GM18951 (cell line): ENCODE measurements at regions not wholly inside any gene's neighbourhood (a gene's known extent, or its start where the extent isn't known, plus 50 kb on each side); places are given as distances from the start of the nearest gene placed in this dataset.

Source experiments
- POLR2A ChIP-seq: IDR thresholded peaks from 4 replicates; pipeline ENCODE4 v1.6.1; 2011; ENCODE audit warnings: mild to moderate bottlenecking; ENCODE audit not compliant: insufficient read length, insufficient read depth; ENCODE audit errors: extremely low read depth
- in situ Hi-C: fragments of 300-500 bp; cut with MboI; formaldehyde crosslinking; loops from one replicate; pipeline ENCODE4 v1.12.0; 2022; ENCODE audit warnings: low sequenced_read_pairs, mixed read lengths, inconsistent platforms; ENCODE audit not compliant: unreplicated experiment

DNA sequence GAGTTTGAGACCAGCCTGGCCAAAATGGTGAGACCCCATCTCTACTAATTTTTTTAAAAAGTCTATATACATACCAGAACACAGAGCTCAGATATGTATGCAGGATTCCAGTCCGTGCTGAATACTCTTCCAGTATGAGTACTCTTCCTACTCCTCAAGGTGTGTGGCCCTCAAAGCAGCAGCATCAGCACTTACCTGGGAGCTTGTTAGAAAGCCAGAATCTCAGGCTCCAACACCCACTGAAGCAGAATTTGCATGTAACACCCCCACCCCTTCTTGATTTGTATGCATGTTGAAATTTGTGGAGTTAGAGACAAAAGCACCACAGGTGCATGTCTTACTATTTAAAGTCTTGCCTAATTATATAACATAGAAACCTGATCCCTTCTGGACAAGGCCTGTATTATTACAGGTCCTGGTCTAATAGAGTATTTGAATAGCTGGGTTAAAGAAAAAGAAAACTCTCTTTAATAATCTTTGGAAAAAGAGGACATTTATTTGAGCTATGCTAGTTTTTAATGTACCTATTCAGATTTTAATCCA, 50.3 kb upstream of the NFE2L2 start:
- in situ Hi-C loops = no loop called here
- TF ChIP-seq POLR2A = no peak

DNA sequence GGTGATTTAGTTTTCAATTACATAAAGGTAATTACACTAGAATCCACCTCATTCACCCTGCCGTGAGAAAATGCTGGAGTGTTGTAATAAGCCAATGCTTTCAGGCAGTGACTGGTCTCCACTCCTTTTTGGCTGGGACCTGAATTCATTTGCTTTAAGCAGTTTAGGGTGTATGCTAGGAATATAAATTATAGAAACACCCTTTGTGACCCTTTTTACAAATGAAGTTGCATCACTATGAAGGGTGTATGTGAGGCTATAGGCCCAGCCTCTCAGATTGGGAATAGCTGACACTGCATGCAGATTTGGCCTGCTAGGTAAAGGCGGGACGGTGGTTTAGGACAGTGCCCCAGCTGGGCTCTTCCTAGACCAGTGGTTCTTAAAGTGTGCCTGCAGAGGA, 50.8 kb upstream of the NFE2L2 start:
- in situ Hi-C loops = no loop called here
- TF ChIP-seq POLR2A = no peak

DNA sequence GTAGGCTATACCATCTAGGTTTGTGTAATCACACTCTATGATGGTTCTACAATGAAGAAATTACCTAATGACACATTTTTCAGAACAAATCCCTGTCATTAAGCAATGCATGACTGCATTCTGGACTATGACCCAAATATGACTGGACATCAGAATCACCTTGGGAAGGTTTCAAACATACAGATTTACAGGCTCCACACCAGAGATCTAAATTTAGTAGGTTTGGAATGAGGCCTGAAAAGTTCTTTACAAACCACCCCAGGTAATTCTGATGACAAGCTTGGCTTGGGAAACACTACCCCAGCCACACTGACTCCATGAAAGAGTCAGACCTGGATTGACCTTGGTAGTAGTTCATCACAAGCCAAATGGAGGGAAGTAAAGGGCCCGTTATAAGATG, 52.2 kb upstream of the NFE2L2 start:
- in situ Hi-C loops = no loop called here
- no peak for TF ChIP-seq POLR2A

DNA sequence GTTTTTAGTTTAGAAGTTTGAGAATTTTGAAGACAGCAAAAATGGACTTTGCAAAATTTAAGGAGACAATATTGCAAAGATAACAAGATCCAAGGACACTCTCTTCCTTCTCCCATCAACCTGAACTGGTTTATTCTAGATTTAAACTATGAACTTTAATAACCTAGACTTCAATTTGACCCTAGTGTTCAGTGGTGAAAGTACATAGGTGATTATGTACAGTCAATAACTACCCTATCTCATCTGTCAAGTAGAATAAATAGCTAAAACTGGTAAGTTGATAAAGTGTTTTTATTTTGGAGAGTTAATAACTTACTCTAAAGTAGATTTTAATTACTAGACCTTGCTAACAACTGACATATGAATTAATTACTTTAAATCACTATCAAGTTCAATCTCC, 52.9 kb upstream of the NFE2L2 start:
- in situ Hi-C loops = no loop called here
- no peak for TF ChIP-seq POLR2A

DNA sequence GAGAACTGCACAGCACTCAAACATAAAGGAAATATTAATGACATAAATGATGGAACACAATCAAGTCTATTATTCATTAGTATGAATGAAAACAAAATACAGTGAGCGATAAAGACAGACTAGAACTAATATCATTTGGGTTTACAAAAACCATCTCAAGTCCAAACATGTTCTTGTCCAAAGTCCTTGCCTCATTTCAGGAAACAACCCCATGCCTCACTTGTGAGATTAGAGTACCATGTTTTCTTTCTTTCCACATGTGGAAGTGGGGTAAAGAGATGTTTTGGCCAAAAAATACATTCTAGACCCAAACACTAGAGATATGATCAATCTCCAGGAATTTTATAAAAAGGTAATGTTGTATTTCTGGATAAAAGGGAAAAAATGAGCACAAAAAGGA, 53.3 kb upstream of the NFE2L2 start:
- in situ Hi-C loops = no loop called here

DNA sequence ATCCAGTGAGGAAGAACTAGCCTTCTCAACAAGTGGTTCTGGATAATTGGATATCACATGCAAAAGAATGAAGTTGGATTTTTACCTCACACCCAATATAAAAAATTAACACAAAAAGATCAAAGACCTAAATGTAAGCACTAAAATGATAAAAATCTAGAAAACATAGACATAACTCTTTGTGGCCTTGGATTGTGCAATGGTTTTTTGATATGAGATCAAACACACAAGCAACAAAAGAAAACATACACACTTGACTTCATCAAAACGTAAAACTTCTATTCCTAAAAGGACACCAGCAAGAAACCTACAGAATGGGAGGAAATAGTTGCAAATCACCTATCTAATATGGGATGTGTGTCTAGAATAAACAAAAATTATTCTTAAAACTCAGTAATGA, 54.1 kb upstream of the NFE2L2 start:
- in situ Hi-C loops = no loop called here
- no peak for TF ChIP-seq POLR2A

More for the DNA sequence above, 53.3 kb upstream of the NFE2L2 start:
- TF ChIP-seq POLR2A = no peak

DNA sequence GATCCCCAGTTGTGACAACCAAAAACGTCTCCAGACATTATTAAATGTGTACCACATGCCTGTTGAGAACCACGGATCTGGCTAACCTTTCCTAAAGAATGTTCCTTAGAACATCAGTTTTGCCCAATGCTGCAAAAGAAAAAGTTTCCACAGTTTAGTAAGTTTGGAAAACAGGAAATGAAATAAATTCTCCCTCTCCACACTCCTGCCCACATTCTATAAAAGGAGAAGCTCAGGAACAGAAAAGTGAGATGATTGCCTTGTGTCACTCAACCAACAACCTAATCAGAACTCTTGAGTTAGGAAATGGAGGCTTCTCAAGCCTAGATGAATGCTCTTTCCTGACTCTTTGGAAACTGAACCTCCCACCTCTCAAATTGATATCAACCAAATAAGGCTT, 56.1 kb upstream of the NFE2L2 start:
- no peak for TF ChIP-seq POLR2A
- in situ Hi-C loops = loop anchor here (10.0 kb wide), 1 partner anchor 156 kb away; no protein-coding TSS in a partner anchor

DNA sequence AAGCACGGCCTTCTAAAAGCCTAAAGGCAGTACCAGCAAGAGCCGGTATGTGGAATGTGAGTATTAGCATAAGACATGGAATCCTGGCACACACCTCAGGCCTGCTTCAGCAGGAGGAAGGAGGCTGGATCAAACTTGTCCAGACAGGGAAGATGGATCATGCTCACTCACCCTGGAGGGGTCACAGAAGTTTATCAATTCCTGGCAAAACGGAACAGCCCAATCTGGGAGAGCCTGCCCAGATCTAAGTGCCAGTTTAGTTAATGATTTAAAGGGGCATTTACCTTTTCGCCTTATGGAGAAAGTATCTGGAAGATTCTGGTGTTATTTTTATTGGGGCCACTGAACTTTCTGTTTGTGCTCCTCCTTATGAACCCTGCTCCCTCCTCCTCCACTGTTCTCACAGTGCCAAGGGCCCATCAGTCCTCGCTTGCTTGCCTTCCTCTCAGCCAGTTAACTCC, 58.3 kb upstream of the NFE2L2 start:
- no peak for TF ChIP-seq POLR2A

DNA sequence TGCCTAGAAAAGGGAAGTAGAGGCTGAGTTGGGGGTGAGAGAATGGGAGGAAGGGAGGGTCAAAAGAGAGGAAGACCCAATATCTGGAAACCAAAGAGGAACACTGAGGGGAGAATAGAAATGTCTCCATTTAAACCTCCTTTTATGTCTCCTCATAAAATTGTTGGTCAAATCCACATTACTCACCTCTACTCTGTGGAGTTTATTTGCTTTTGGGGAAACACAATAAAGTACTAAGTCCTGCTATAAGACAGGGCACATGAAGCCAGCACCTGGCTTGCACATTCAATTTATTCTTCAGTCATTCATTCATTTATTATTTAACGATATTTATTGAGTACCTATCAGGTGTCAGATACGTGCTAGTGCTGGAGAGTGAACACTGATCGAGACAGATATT, 60.3 kb upstream of the NFE2L2 start:
- in situ Hi-C loops = loop anchor here (10.0 kb wide), 1 partner anchor 160 kb away; no protein-coding TSS in a partner anchor
- no peak for TF ChIP-seq POLR2A

More for the DNA sequence above, 58.3 kb upstream of the NFE2L2 start:
- in situ Hi-C loops = loop anchor here (10.0 kb wide), 1 partner anchor 158 kb away; no protein-coding TSS in a partner anchor

DNA sequence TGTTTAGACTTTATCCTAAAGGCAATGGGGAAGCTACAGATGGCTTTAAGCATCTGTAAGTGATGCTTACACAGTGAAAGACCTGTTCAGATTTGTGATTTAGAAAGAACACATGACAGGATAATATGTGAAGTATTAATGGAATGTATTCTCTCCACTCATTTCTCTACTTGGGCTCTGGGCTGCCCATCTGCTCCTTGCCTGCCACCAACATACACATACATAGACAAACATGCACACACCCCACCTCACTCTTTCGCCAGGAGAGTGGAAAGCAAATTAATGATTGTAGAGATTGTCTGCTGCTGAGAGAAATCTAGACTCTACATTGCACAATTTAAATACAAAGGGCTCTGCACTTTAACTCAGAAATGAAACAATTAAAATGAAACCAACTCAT, 61.0 kb upstream of the NFE2L2 start:
- no peak for TF ChIP-seq POLR2A
- in situ Hi-C loops = loop anchor here (10.0 kb wide), 1 partner anchor 161 kb away; no protein-coding TSS in a partner anchor

DNA sequence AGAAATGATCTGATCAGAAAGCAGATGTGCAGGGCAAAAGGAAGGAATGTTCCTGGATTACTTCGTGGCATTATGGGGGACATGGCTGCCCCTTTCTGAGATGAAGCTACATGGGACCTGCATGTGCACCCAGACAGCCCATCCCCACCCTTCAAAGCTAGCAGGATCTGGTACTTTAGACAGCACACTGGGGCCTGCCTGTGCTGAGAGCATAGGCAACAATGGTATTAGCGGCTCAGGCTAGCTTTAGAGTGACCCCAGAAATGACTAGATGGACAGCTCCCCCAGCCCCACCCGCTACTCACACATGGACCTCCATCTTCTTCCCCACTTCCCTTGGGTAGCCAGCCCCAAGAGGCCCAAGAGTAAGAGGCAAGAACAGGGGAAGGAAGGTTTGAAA, 61.5 kb upstream of the NFE2L2 start:
- TF ChIP-seq POLR2A = no peak
- in situ Hi-C loops = loop anchor here (10.0 kb wide), 1 partner anchor 161 kb away; no protein-coding TSS in a partner anchor

DNA sequence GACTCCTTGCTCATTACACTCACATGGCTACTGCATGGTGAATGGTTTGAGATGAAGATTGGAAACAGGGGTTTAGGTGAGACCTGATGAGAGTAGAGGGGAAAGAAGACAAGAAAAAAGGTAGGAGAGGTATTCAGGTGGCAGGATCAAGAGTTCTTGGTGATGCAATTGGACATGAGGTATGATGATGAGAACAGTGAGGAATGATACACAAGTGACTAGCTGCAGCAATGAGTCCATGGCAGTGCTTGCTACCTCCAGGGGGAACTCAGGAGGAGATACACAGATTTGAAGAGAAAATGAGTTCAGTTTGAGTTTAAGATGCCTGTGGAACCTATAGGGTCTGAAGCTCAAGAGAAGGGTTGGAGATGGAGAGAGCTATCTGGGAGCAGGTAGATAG, 62.1 kb upstream of the NFE2L2 start:
- no peak for TF ChIP-seq POLR2A
- in situ Hi-C loops = loop anchor here (10.0 kb wide), 1 partner anchor 162 kb away; no protein-coding TSS in a partner anchor

DNA sequence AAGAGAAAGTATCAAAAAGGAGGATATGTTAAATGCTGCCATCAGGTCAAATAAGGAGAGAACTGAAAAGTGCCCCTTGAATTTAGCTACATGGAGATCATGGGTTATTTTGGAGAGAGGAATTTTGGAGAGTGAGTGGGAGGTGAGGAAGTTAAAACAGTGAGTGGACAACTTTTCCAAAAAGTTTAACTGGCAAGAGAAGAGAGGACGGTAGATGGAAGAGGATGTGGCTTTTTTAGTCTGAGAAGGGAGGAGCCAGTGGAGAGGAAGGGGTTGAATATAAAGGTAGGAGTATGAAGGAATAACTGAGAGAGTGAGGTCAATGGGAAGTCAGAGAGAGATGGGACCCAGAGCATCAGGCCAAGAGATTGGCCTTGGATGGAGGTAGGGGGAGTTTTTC, 62.5 kb upstream of the NFE2L2 start:
- in situ Hi-C loops = loop anchor here (10.0 kb wide), 1 partner anchor 162 kb away; no protein-coding TSS in a partner anchor
- no peak for TF ChIP-seq POLR2A

DNA sequence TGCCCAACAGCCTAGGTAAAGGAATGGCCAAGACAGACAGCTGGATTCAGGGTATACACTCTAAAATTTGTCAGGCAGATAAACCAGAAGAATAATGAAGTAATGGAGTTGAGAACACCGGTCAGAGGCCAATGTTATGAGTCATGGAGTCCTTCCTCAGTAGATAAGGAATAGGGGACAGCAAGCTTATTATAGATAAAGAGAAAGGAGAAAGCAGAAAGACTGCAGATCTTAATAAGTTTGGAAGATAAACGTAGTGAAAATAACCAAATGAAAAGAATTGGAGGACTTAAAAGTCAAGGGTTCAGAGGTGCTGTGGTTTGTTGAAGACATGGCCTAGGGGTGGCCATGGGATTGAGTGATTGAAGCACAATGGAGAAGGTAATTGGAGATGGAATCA, 63.5 kb upstream of the NFE2L2 start:
- in situ Hi-C loops = loop anchor here (10.0 kb wide), 1 partner anchor 163 kb away; no protein-coding TSS in a partner anchor
- no peak for TF ChIP-seq POLR2A
